HepG2 (cell line): ENCODE measurements at regions not wholly inside any gene's neighbourhood (a gene's known extent, or its start where the extent isn't known, plus 50 kb on each side); places are given as distances from the start of the nearest gene placed in this dataset.

Experiments
- ATAC-seq: fragments of 200-7000 bp; cut with Tn5 transposase; 3 replicates; pipeline ENCODE4 v1.9.1; 2020; ENCODE audit warnings: mild to moderate bottlenecking, moderate library complexity
- BruUV-seq: library from RNA; stranded (reverse); fragments of 400-500 nt; replicated peaks from 2 replicates; lab custom pipeline; 2021; lab: Mats Ljungman, UMichigan
- CTCF ChIA-PET: fragments of 300-600 bp; formaldehyde crosslinking; extraction: SDS; loops from one replicate; lab custom pipeline; 2021; ENCODE audit warnings: low total read pairs, inconsistent platforms, low intra/inter-chr PET ratio; lab: Yijun Ruan, JAX
- POLR2A ChIA-PET: fragments of 350-600 bp; sonication (Branson Sonifier 250); formaldehyde crosslinking; loops from one replicate; lab custom pipeline; 2020; ENCODE audit warnings: antibody characterized with exemption, inconsistent platforms; lab: Yijun Ruan, JAX
- DNase-seq: peaks from one replicate; pipeline ENCODE4 v3.0.0-alpha.2; 2015; ENCODE audit warnings: low spot score
- FAIRE-seq: peaks from 3 replicates; lab custom pipeline; 2011; peaks lifted over from hg19 to GRCh38; lab: Jason Lieb, UNC
- H2AFZ ChIP-seq: one replicate; pipeline ENCODE4 v1.6.1; 2011; ENCODE audit warnings: low read length, inconsistent platforms
- H3K27ac ChIP-seq: fragments of 300-600 bp; 3 replicates; pipeline ENCODE4 v1.8.0; 2011; ENCODE audit warnings: mixed run types, mild to moderate bottlenecking, mixed read lengths, low read length, inconsistent platforms; ENCODE audit not compliant: insufficient read depth; ENCODE audit errors: extremely low read length
- H3K27me3 ChIP-seq, 2 experiments: fragments of 200-600 bp in 1 of 2; 2 replicates in 1 of 2; 3 replicates in 1 of 2; pipeline versions ENCODE4 v1.6.0 to v1.8.0; 2011; ENCODE audit warnings: low read length in 2 of 2, mild to moderate bottlenecking in 2 of 2, moderate library complexity in 2 of 2, inconsistent platforms in 1 of 2; ENCODE audit not compliant: insufficient read depth in 2 of 2, control insufficient read depth in 1 of 2
- H3K36me3 ChIP-seq, 2 experiments: fragments of 200-600 bp in 1 of 2; replicated peaks in 1 of 2; 2 replicates in 1 of 2; 3 replicates in 1 of 2; pipeline versions ENCODE4 v1.5.1 to v1.8.0; 2011; ENCODE audit warnings: low read length in 2 of 2, inconsistent platforms in 1 of 2; ENCODE audit not compliant: insufficient read depth in 2 of 2, control insufficient read depth in 1 of 2
- H3K4me1 ChIP-seq: 2 replicates; pipeline ENCODE4 v1.5.1; 2012; ENCODE audit warnings: low read length, inconsistent platforms; ENCODE audit not compliant: insufficient read depth
- H3K4me2 ChIP-seq: 2 replicates; pipeline ENCODE4 v1.6.0; 2011; ENCODE audit warnings: low read depth, low read length, inconsistent platforms
- H3K4me3 ChIP-seq, 3 experiments: fragments of 200-600 bp in 1 of 3; sonication (generic), shearing (Covaris generic) in 1 of 3; replicated peaks in 1 of 3; 2 replicates each; pipeline ENCODE4 v1.5.1; 2011 to 2016; ENCODE audit warnings: low read length in 3 of 3, inconsistent platforms in 2 of 3, low read depth in 2 of 3, mild to moderate bottlenecking in 2 of 3, control low read depth in 1 of 3, mixed read lengths in 1 of 3; ENCODE audit not compliant: insufficient read depth in 1 of 3
- H3K79me2 ChIP-seq: one replicate; pipeline ENCODE4 v1.6.1; 2011; ENCODE audit warnings: low read length, inconsistent platforms; ENCODE audit not compliant: insufficient read depth
- H3K9ac ChIP-seq: 2 replicates; pipeline ENCODE4 v1.6.0; 2011; ENCODE audit warnings: mild to moderate bottlenecking, low read depth, low read length, inconsistent platforms; ENCODE audit not compliant: insufficient read depth
- H3K9me3 ChIP-seq: 2 replicates; pipeline ENCODE4 v1.5.1; 2012; ENCODE audit warnings: mild to moderate bottlenecking, low read length
- H4K20me1 ChIP-seq: 2 replicates; pipeline ENCODE4 v1.6.0; 2011; ENCODE audit warnings: inconsistent platforms, mild to moderate bottlenecking, low read length, moderate library complexity; ENCODE audit not compliant: insufficient read depth
- ATF7 ChIP-seq, 2 experiments: fragments of 450-650 bp in 1 of 2; sonication (generic) in 1 of 2; formaldehyde crosslinking in 1 of 2; IDR thresholded peaks; 2 replicates each; pipeline versions ENCODE4 v1.4.0 to v1.6.1; 2016 to 2020; ENCODE audit warnings: antibody characterized with exemption in 1 of 2, mild to moderate bottlenecking in 1 of 2, missing genetic modification reagents in 1 of 2
- CEBPB ChIP-seq: IDR thresholded peaks from 2 replicates; pipeline ENCODE4 v1.6.1; 2011; ENCODE audit warnings: low read depth, low read length, improper control_type of control experiment, borderline replicate concordance
- MAF1 ChIP-seq: sonication (generic); formaldehyde crosslinking; IDR thresholded peaks from 2 replicates; pipeline ENCODE4 v1.5.0; 2020; ENCODE audit warnings: missing genetic modification reagents, borderline replicate concordance
- MAFF ChIP-seq: IDR thresholded peaks from 2 replicates; pipeline ENCODE4 v1.6.1; 2011; ENCODE audit warnings: low read depth, low read length, improper control_type of control experiment
- MAFK ChIP-seq, 2 experiments: IDR thresholded peaks in 1 of 2; conservative IDR thresholded peaks in 1 of 2; 2 replicates each; pipeline ENCODE4 v1.6.1; 2011; ENCODE audit warnings: improper control_type of control experiment in 2 of 2, low read length in 2 of 2
- MED1 ChIP-seq: sonication (generic); formaldehyde crosslinking; IDR thresholded peaks from 2 replicates; pipeline ENCODE4 v1.4.0; 2020; ENCODE audit warnings: missing genetic modification reagents
- ZNF432 ChIP-seq: sonication (generic); formaldehyde crosslinking; IDR thresholded peaks from 2 replicates; pipeline ENCODE4 v1.5.0; 2020; ENCODE audit warnings: missing genetic modification reagents, mild to moderate bottlenecking, borderline replicate concordance
- WGBS: methylation state at CpG from one replicate; pipeline ENCODE4 v1.1.6; 2017; ENCODE audit warnings: low lambda C conversion rate; 5-methylcytosine and 5-hydroxymethylcytosine counted together
- in situ Hi-C: cut with HindIII; loops from 2 replicates; pipeline ENCODE4 v1.10.0; 2017; ENCODE audit warnings: low pct_unique_long_range_greater_than_20kb; ENCODE audit not compliant: extremely low pct_ligation_motif_present
- intact Hi-C: fragments of 100-400 bp; cut with micrococcal nuclease; formaldehyde crosslinking; loops from one replicate; pipeline ENCODE4 v1.10.0; 2022; ENCODE audit not compliant: unreplicated experiment

GRCh38 chr10:29034592-29034991, 254.3 kb upstream of the LYZL1 start:
- 0 out of 2 replicates have a peak, but pooled peaks cover 10% of the 10 kb centered on the region for H3K4me1 ChIP-seq
- FAIRE-seq (no peak), ATAC-seq (no peak), DNase-seq (no peak)
- BruUV-seq: no TSS peak
- TF ChIP-seq MED1 (CRISPR knock-in tag): no peak
- TF ChIP-seq CEBPB: peak; percentile 47; the same call in 1 of the 2 replicates
- TF ChIP-seq ATF7 (IDR thresholded peaks at IDR 0.05): 0 out of 2 replicates have a peak, but pooled peaks have one; percentile 8
- no peak for TF ChIP-seq ATF7 (CRISPR knock-in tag; IDR thresholded peaks at IDR 0.05)
- no peaks in the 10 kb centered on the region for H3K79me2 ChIP-seq
- H3K4me2 ChIP-seq: no peak overlapping the region
- H4K20me1 ChIP-seq: no peaks in the 10 kb centered on the region
- H3K36me3 ChIP-seq: no peaks in the 10 kb centered on the region
- intact Hi-C loops: no loop called here
- H2AFZ ChIP-seq: no peak overlapping the region
- WGBS: 39% methylated on average over 5 of the region's 5 CpGs
- no peak overlapping the region for H3K4me3 ChIP-seq
- no peaks in the 10 kb centered on the region for H3K9me3 ChIP-seq
- H3K27me3 ChIP-seq: no peaks in the 10 kb centered on the region
- in situ Hi-C loops: no loop called here
- H3K27ac ChIP-seq: no peak overlapping the region
- H3K9ac ChIP-seq: no peak overlapping the region
- POLR2A ChIA-PET: no interaction called here
- CTCF ChIA-PET: no interaction called here

DNA sequence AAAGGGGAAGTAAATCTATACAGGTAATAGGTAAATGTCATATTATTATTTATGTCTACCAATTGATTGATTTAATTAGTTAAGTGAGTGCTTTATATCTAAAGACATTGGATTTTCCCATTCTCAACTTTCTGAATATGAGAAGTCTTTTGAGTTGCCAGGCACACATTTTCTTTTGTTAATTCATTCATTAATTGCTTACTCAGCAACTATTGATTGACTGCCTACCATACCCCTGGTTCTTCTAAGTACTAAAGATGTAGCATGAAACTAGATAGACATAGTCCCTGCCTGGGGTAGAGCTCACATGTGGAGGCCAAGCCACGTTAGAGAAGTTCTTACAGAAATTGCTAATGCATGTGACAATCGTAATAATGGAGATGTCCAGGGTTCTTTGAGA, 253.1 kb upstream of the LYZL1 start:
- H3K36me3 ChIP-seq: no peaks in the 10 kb centered on the region
- H3K27me3 ChIP-seq: no peaks in the 10 kb centered on the region
- no peak overlapping the region for H3K4me2 ChIP-seq
- H3K4me1 ChIP-seq: 0 out of 2 replicates have a peak, but pooled peaks cover 10% of the 10 kb centered on the region
- no peaks in the 10 kb centered on the region for H4K20me1 ChIP-seq
- POLR2A ChIA-PET: no interaction called here
- no peak overlapping the region for H3K9ac ChIP-seq
- H3K9me3 ChIP-seq: no peaks in the 10 kb centered on the region
- FAIRE-seq (no peak), DNase-seq (no peak), ATAC-seq (no peak)
- BruUV-seq: no TSS peak
- peak; percentile 83 to 96; a peak in 3 of 4 replicates for TF ChIP-seq MAFK (conservative IDR thresholded peaks at IDR 0.05 in 1 of 2, IDR thresholded peaks at IDR 0.05 in 1 of 2; ENCODE audit: low read length in 2 of 2)
- TF ChIP-seq ZNF432 (CRISPR knock-in tag): no peak
- TF ChIP-seq MAFF: peak; percentile 93
- no peak for TF ChIP-seq MAF1
- H2AFZ ChIP-seq: no peak overlapping the region
- no peaks in the 10 kb centered on the region for H3K79me2 ChIP-seq
- no peak overlapping the region for H3K27ac ChIP-seq
- in situ Hi-C loops: no loop called here
- WGBS: 42% methylated on average over 2 of the region's 2 CpGs
- intact Hi-C loops: no loop called here
- no peak overlapping the region for H3K4me3 ChIP-seq
- CTCF ChIA-PET: no interaction called here
